Mesothelial cell of epicardium (in vitro differentiated cells): ENCODE measurements at regions not wholly inside any gene's neighbourhood (a gene's known extent, or its start where the extent isn't known, plus 50 kb on each side); places are given as distances from the start of the nearest gene placed in this dataset.
"Not testable (repeated sequence)": the region's sequence is repeated elsewhere in the genome, so short reads cannot be mapped to it uniquely, and the experiment has no call there.

Source experiments
- DNase-seq, 2 experiments: peaks; one replicate each; pipeline ENCODE4 v3.0.0; 2021; ENCODE audit warnings: low spot score in 2 of 2; ENCODE audit not compliant: unreplicated experiment in 2 of 2
- H3K27ac Mint-ChIP-seq: 2 replicates; pipeline ENCODE4 v1.8.0; 2021; ENCODE audit warnings: mixed read lengths
- H3K27me3 Mint-ChIP-seq: 2 replicates; pipeline ENCODE4 v1.8.0; 2021; ENCODE audit warnings: low read depth, mixed read lengths
- H3K36me3 Mint-ChIP-seq: 2 replicates; pipeline ENCODE4 v1.8.0; 2021; ENCODE audit warnings: mixed read lengths
- H3K4me1 Mint-ChIP-seq: 2 replicates; pipeline ENCODE4 v1.8.0; 2021; ENCODE audit warnings: mixed read lengths
- H3K4me3 Mint-ChIP-seq: 2 replicates; pipeline ENCODE4 v1.8.0; 2021; ENCODE audit warnings: mild to moderate bottlenecking, moderate library complexity, mixed read lengths
- H3K9me3 Mint-ChIP-seq: 2 replicates; pipeline ENCODE4 v1.8.0; 2021; ENCODE audit warnings: mixed read lengths
- TF ChIP-seq, protein P1 (sequence below): fragments of 200-600 bp; sonication (generic); IDR thresholded peaks from one replicate; pipeline ENCODE4 v1.5.0; 2021; ENCODE audit warnings: antibody characterized with exemption; ENCODE audit not compliant: unreplicated experiment

DNA sequence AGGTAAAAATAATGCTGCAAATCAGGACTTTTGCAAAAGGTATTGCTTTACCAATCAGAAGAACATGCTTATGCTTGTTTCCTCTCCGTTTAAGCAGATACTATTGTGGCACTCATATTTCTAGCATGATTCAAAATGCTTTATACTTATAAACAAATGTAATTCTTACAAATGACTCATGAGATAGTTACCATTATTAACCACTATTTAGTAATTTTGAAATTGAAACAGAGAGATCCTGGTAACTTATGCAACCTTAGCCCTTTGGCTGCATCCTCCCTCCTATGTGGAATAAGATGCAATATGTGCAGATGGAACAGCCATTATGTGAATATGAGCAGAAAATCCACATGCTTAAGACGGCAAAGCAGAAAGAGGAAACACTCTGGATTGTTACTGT, 164.7 kb downstream of the PCDH18 start:
- H3K9me3 Mint-ChIP-seq, result peaks cover 7% of the 10 kb centered on the region
- H3K4me3 Mint-ChIP-seq, result no peak overlapping the region
- DNase-seq, result no peak
- peaks cover 3% of the 10 kb centered on the region for H3K36me3 Mint-ChIP-seq
- TF ChIP-seq, protein P1, sequence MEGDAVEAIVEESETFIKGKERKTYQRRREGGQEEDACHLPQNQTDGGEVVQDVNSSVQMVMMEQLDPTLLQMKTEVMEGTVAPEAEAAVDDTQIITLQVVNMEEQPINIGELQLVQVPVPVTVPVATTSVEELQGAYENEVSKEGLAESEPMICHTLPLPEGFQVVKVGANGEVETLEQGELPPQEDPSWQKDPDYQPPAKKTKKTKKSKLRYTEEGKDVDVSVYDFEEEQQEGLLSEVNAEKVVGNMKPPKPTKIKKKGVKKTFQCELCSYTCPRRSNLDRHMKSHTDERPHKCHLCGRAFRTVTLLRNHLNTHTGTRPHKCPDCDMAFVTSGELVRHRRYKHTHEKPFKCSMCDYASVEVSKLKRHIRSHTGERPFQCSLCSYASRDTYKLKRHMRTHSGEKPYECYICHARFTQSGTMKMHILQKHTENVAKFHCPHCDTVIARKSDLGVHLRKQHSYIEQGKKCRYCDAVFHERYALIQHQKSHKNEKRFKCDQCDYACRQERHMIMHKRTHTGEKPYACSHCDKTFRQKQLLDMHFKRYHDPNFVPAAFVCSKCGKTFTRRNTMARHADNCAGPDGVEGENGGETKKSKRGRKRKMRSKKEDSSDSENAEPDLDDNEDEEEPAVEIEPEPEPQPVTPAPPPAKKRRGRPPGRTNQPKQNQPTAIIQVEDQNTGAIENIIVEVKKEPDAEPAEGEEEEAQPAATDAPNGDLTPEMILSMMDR, result no peak
- no peak overlapping the region for H3K27ac Mint-ChIP-seq
- peaks cover 22% of the 10 kb centered on the region for H3K4me1 Mint-ChIP-seq
- no peaks in the 10 kb centered on the region for H3K27me3 Mint-ChIP-seq

DNA sequence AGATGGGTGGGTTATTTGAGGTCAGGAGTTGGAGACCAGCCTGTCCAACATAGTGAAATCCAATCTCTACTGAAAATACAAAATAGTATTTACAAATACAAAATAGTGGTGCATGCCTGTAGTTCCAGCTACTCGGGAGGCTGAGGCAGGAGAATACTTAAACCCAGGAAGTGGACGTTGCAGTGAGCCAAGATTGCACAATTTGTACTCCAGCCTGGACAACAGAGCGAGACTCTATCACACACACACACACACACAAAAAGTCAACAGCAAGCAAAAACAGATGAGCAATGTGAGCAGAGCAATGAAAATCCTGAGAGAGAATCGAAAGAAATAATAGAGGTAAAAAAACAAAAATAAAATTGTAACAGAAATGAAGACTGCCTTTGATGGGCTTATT, 168.8 kb downstream of the PCDH18 start:
- H3K9me3 Mint-ChIP-seq, result peaks cover 7% of the 10 kb centered on the region
- H3K27ac Mint-ChIP-seq, result no peak overlapping the region

DNA sequence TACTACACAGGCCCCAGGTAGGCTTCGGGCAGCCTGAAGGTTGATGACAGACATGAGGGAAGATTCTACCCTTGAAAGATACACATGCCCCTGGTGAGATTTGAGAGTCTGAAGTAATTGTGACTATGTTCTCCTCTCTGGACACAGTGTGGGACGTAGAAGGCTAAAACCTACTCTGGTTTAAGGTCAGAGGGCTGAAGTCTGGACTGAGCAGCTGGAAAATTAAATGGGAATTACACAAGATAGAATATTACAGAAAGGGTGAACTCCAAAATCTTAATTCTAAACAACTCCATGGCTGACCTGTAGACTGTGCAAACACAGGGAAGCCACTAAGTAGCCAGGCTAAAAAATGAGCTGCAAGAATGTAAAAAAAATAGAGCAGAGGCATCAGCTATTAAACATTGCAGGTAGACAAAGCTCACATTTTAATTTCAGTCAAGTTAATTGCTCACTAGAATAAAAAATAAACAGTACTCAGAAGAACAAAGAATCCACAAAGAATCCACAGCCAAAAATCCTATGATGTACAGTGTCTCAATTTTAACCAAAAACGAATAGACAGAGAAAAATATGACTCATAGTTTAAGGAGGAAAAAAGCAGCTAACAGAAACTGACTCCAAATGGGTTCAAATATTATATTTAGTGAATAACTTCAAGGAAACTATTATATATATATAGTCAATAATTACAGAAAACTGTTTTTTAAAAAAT, 170.4 kb downstream of the PCDH18 start:
- no peak overlapping the region for H3K4me3 Mint-ChIP-seq
- peaks cover 7% of the 10 kb centered on the region for H3K9me3 Mint-ChIP-seq
- H3K36me3 Mint-ChIP-seq, result peaks cover 5% of the 10 kb centered on the region
- peak overlapping the region; percentile 94 for H3K27ac Mint-ChIP-seq
- TF ChIP-seq, protein P1, result no peak
- peaks cover 39% of the 10 kb centered on the region for H3K4me1 Mint-ChIP-seq
- no peak for DNase-seq
- no peaks in the 10 kb centered on the region for H3K27me3 Mint-ChIP-seq

More for the DNA sequence above, 168.8 kb downstream of the PCDH18 start:
- Mint-ChIP-seq H3K27me3 (no peaks in the 10 kb centered on the region), H3K4me1 (peaks cover 34% of the 10 kb centered on the region), H3K4me3 (no peak overlapping the region), H3K36me3 (peaks cover 3% of the 10 kb centered on the region)
- TF ChIP-seq, protein P1, result no peak
- no peak for DNase-seq

DNA sequence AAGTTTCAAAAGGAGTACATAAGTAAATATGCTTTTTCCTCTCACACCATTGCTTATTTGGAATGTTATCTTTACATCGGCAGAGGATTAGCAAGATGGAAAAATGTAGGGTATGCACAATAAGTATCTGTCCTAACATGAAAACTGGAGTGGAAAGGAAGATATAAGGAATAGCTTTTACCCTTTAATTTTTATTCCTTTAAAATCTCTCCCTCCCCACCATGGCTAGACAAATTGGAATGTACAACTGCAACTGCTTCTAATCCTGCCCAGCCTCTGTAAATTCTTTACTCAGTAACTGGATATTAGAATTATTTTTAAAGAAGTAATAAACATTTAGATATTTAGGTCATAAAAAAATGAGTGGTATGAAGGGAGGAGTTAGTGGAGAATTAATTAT, 171.5 kb downstream of the PCDH18 start:
- TF ChIP-seq, protein P1, result no peak
- Mint-ChIP-seq H3K27ac (peak overlapping the region; percentile 94), H3K9me3 (peaks cover 12% of the 10 kb centered on the region), H3K27me3 (no peaks in the 10 kb centered on the region), H3K4me3 (no peak overlapping the region), H3K36me3 (peaks cover 10% of the 10 kb centered on the region), H3K4me1 (peaks cover 39% of the 10 kb centered on the region)
- no peak for DNase-seq

DNA sequence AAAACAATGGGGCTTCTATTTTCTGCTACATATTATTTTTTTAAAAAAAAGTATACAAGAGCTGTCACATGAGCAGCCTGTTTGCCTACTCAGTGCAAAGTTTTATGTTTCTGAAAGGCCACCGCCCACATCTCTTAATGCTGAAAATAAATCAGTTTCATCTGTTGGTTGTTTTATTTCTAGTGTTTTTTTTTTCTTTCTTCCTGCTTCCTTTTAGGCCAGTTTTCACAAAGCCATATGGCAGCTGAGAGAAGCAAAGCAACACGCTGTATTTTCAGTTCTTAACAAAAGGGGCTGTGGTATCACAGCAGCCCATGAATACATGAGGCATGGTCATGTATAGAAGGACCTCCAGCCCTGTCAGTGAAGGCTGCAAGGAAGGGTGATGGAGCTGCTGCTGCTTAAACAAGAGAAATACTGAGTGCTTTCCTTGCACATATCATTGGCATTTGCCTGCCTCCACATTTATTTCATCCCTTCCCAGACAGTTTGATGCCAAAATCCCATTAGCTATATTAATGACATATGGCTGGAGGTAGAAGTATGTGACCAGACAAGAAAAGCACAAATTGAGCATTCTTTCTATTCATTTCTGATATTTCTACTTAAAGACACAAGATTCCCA, 172.5 kb downstream of the PCDH18 start:
- TF ChIP-seq, protein P1, result no peak
- peaks cover 39% of the 10 kb centered on the region for H3K4me1 Mint-ChIP-seq

DNA sequence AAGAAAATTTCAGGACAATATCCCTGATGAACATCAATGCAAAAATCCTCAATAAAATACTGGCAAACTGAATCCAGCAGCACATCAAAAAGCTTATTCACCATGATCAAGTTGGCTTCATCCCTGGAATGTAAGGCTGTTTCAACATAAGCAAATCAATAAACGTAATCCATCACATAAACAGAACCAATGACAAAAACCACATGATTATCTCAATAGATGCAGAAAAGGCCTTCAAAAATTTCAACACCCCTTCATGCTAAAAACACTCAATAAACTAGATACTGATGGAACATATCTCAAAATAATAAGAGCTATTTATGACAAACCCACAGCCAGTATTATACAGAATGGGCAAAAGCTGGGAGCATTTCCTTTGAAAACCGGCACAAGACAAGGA, 177.7 kb downstream of the PCDH18 start:
- not testable (repeated sequence) for H3K27me3 Mint-ChIP-seq, DNase-seq, H3K4me3 Mint-ChIP-seq, H3K27ac Mint-ChIP-seq
- peaks cover 35% of the 10 kb centered on the region for H3K36me3 Mint-ChIP-seq
- peaks cover 14% of the 10 kb centered on the region for H3K4me1 Mint-ChIP-seq
- peaks cover 44% of the 10 kb centered on the region for H3K9me3 Mint-ChIP-seq

More for the DNA sequence above, 172.5 kb downstream of the PCDH18 start:
- H3K27ac Mint-ChIP-seq, result peak overlapping the region; percentile 94
- H3K9me3 Mint-ChIP-seq, result peaks cover 18% of the 10 kb centered on the region
- H3K36me3 Mint-ChIP-seq, result peaks cover 10% of the 10 kb centered on the region
- no peaks in the 10 kb centered on the region for H3K27me3 Mint-ChIP-seq
- H3K4me3 Mint-ChIP-seq, result no peak overlapping the region
- DNase-seq, result peak in 1 of 2 experiments; percentile 38
